GM19467 (cell line): ENCODE measurements at regions not wholly inside any gene's neighbourhood (a gene's known extent, or its start where the extent isn't known, plus 50 kb on each side); places are given as distances from the start of the nearest gene placed in this dataset.

Source experiments
- ATAC-seq: cut with Tn5 transposase; IDR thresholded peaks from one replicate; pipeline ENCODE4 v1.9.1; 2021; ENCODE audit warnings: mild to moderate bottlenecking, moderate library complexity; ENCODE audit not compliant: unreplicated experiment

- ATAC-seq = no peak
These were observed 204.1 kb upstream of the ANK2 start for GRCh38 chr4:112845386-112845785.

- no peak for ATAC-seq
These were observed 202.4 kb upstream of the ANK2 start for GRCh38 chr4:112847045-112847444.

GRCh38 chr4:112847781-112848180, 201.7 kb upstream of the ANK2 start:
- no peak for ATAC-seq

- no peak for ATAC-seq
These were observed 200.5 kb upstream of the ANK2 start for GRCh38 chr4:112848911-112849310.

- no peak for ATAC-seq
These were observed 196.9 kb upstream of the ANK2 start for GRCh38 chr4:112852601-112853000.

- no peak for ATAC-seq
These were observed 195.7 kb upstream of the ANK2 start for GRCh38 chr4:112853662-112854256.

- ATAC-seq = no peak
These were observed 195.0 kb upstream of the ANK2 start for GRCh38 chr4:112854420-112854819.

GRCh38 chr4:112855058-112855457, 194.4 kb upstream of the ANK2 start:
- ATAC-seq = no peak

- no peak for ATAC-seq
These were observed 192.0 kb upstream of the ANK2 start for GRCh38 chr4:112857461-112857860.

GRCh38 chr4:112858751-112859150, 190.7 kb upstream of the ANK2 start:
- ATAC-seq = no peak

- no peak for ATAC-seq
These were observed 189.8 kb upstream of the ANK2 start for GRCh38 chr4:112859456-112860184.

GRCh38 chr4:112860830-112861690, 188.4 kb upstream of the ANK2 start:
- no peak for ATAC-seq

- no peak for ATAC-seq
These were observed 187.5 kb upstream of the ANK2 start for GRCh38 chr4:112861691-112862674.

- no peak for ATAC-seq
These were observed 184.0 kb upstream of the ANK2 start for GRCh38 chr4:112865443-112865842.

GRCh38 chr4:112876316-112876715, 173.1 kb upstream of the ANK2 start:
- no peak for ATAC-seq

GRCh38 chr4:112881842-112882241, 167.6 kb upstream of the ANK2 start:
- no peak for ATAC-seq

GRCh38 chr4:112882286-112882685, 167.2 kb upstream of the ANK2 start:
- no peak for ATAC-seq

- ATAC-seq = no peak
These were observed 165.0 kb upstream of the ANK2 start for GRCh38 chr4:112884406-112884805.

GRCh38 chr4:112885897-112886296, 163.6 kb upstream of the ANK2 start:
- no peak for ATAC-seq

- ATAC-seq = no peak
These were observed 160.8 kb upstream of the ANK2 start for GRCh38 chr4:112888622-112889021.

- ATAC-seq = no peak
These were observed 160.3 kb upstream of the ANK2 start for GRCh38 chr4:112889199-112889598.
